GF-D8 (cell line): ENCODE measurements at regions not wholly inside any gene's neighbourhood (a gene's known extent, or its start where the extent isn't known, plus 50 kb on each side); places are given as distances from the start of the nearest gene placed in this dataset.

Experiments used
- DNase-seq: peaks from one replicate; lab custom pipeline; 2025; lab: John Stamatoyannopoulos, UW

DNA sequence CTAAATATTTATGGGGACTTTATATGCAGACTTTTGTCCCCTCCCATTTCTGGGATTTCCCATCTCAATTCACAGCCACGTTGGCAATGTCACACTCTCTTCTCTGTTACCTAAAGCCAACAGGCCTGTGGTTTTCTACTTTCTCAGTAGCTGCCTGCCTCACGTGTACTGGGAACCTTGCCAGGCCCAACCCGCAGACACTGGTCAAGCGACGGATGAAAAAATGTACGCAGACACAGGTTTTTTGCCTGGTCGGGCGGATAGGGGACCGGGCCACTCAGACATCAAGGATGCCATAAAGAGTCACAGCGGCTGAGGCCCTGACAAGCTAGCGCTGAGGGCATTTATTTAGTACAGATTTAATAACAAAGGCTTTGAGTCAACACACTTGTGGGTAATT is 204.4 kb upstream of the DPP6 start:
- DNase-seq, result no peak

DNA sequence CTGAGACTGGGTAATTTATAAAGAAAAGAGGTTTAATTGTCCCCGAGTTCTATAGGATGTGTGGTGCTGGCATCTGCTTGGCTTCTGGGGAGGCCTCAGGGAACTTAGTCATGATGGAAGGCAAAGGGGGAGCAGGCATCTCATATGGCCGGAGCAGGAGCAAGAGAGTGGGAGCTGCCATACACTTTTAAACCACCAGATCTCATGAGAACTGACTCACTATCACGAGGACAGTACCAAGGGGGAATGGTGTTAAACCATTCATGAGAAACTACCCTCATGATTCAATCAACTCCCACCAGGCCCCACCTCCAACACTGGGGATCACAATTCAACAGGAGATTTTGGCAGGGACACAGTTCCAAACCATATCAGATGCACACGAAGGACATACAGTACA is 199.9 kb upstream of the DPP6 start:
- DNase-seq, result no peak

DNA sequence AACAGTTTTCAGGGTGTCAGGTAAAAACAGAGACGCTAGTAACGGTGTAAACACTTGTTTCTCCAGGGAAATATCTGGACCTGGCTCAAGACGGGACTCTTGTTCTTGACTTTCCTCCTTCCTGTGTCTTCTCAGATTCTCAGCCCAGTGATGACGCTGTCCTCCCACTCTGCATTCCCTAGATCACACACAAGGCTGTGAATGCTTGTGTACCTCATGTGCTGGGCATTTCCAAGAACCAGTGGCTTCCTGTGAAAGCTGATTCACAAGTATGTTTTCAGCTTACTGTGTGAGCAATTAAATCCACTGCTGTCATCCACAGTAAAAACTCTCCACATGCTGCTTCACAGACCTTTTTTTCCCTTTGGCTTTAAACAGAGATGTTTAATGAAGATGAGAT is 193.8 kb upstream of the DPP6 start:
- no peak for DNase-seq

DNA sequence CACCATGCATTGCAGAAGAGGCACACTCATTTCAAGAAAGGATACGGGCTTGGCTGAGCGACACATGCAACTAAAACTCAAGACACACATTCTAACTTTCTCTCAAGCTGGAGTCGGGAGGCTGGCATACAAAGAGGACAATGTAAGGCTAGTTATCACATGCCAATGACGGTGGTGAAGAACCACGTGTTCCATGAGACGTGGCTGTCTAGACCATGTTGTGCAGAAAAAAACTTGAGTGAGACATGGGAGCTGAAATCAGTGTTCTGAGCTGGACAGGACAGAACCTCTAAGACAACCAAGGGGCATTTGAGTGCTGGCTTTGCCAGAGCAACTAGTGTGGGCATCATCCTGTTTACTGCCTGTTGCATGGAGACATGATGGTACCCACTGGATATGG is 193.0 kb upstream of the DPP6 start:
- no peak for DNase-seq

DNA sequence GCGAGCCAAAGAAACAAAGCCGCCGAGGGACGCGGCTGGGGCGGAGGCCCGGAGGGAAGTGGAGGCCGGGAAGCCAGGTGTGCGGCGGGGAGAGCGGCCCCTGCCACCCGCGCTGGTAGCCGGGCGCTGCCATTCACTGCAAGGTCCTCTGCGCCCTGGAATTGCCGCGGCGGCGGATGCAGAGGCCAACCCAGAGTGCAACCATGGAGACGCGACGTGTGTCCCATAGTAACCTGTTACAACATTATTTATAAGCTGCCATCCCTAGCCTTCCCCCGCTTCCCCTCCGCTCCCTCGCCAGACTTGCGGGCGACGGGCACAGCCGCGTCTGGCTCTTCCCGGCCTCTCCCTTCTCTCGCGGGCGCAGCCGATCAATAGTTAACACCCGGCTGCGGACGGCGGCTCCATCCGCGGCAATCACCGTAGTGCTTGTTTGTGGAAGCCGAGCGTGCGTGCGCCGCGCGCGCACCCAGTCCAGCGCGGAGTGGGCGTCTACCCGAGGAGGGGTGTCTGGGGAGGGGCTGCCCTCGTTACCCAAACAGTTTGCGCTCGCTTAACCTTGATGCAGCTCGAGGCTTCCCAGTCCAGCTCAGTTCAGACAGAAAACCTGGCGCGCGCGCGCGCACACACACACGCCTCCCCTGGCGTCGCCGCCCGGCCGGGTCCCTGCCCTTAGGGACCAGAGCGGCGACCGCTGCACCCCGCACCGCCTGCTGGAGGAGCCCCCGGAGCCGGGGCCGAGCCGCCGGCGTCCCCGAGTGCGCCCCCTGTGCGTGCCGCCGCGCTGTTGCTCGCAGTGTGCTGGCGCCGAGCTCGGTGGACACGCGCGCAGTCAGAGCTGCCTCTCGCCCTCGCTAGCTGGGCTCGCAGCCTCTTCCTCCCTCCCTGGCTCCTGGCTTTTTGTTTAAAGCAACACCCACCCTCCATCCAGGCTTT is 165.4 kb upstream of the DPP6 start:
- no peak for DNase-seq

DNA sequence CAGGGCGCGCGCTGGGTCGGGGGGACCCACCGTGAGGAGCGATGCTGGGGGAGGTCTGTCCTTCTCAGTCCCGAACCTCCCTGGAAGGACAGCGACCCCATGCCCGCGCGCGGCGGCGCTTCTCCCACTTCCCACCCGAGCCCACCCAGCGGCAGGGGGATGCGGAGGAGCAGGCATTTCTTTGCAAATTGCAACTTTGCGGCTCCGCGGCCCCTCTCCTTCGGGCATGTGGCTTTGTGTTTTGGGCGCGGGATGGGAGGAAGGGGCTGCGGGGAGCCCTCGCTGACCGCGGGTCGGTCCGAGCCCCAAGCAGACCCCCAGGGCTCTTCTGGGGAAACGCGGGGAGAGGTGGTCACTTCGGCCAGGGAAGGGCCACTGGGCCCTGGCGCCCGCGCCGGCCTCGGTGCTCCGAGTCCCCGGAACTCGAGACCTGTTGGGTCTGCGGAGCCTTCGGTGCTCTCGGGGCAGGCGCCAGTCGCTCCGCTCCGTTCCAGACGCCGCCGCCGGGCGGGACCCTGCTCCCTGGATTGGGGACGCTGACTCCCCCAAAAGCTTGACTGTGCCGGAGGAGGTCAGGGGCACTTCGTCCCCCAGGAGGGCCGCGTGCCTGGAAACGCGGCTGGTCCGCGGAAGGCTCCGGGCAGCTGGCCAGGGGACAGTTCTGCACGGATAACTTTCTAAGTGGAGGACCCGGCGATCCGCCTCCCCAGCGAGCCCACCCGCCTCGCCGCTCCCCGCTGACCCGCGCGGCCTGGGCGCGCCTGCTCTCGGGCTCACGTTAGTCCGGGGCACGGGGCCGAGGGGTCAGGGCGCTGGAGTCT is 164.2 kb upstream of the DPP6 start:
- DNase-seq, result no peak

DNA sequence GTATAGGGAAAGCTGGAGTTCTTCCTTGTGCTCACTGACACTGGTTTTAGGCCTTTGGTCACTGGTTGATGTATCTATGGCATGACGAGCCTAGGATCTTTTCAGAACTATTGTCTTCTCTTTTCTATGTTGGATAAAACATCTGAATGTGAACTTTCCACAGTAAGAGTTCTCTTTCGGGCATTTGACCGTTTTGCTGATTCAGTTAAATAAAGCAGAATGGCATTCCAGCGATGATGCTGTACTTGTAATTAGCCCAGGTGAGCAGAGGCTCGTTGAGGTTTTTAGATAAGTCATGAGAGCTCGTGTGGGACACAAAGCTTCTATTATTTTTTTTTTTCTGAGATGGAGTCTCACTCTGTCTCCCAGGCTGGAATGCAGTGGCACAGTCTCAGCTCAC is 160.2 kb upstream of the DPP6 start:
- DNase-seq, result no peak

DNA sequence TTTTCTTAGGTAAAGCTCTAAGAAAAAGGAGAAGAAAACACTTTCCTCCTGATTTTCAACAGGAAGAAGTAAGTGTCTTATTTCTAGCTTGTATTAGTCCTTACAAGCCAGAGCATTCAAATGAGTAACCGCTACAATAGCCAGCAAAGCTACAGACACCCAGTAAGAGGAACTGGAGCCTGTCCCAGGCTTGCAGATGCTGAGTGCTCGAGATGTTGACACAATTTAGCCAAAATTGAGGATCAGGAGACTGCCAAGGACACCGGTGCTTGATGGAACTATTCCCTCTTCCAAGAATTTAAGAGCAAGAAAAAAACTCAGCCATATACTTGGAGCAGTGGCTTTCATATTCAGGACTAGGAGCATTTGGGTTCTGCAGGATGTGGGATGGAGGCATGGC is 149.3 kb upstream of the DPP6 start:
- no peak for DNase-seq

DNA sequence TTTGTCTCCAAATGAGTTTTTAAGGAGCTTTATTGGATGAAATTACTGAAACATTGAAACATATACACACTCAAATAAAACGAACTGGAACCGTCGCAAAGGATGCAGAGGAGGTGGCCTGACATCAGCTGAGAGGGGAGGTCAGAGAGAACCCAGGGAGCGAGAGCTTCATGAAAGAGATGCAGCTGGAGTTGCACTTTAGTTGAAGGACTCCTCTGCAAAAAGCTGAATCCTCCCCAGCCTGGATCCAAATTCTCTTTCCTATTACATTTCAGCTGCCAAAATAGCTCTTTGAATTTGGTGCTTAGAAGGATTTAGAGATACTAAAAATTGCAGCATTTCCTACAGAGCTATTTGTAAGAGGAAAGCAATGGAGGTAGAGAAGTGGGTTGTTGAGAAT is 140.0 kb upstream of the DPP6 start:
- no peak for DNase-seq

DNA sequence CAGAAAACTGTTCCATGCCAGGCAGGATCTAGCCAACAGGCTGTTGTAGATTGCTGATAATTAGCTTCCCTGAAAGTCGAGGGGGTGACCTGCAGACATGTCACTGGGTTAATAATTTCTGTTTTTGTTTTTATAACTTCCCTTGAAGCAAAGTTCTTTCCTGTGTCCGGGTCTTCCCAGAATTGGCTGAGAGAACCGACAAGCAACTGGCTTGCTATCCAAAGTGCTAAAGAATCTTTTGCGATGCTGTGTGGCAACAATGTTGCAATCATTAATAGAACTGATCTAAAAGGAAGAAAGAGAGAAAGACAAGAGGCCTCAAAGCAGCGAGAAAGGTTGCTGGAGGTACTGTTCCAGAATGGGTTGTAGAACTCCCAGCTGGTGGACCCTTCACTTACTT is 132.1 kb upstream of the DPP6 start:
- DNase-seq, result no peak

DNA sequence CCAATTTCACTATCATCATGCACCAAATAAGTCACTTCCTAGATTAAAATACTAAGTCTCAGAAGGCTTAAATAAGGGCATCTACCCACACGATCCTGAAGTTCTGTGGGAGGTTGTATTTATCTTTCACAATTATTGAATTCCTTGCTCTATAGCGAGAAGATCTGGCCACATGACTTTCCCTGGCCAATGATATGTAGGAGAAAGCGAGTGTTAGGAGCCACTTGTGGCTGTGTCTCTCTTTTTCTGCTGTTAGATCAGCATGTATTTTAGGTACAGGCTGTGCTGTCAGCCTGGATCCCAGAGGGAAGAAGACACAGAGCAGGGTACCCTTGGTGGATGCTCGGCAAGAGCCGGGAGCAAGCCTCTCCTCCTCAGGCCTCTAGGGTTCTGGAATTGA is 131.3 kb upstream of the DPP6 start:
- no peak for DNase-seq

DNA sequence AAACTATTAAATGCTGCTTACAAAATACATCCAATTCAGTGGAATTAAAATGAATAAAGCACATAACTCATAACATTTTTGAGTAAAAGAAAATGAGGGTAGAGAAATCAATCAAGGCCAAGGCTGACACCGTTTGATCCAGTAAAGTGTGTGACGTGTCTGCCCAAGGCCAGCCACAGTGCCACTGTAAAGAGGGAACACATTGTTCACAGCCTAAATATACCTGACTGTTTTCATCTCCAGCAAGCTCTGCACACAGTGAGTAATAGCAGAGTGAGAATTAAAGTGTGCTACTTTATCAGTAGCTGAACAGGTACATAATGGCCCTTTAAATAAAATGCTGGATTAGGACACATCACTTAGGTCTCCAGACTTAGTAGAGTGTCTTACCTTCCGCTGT is 130.8 kb upstream of the DPP6 start:
- DNase-seq, result no peak

DNA sequence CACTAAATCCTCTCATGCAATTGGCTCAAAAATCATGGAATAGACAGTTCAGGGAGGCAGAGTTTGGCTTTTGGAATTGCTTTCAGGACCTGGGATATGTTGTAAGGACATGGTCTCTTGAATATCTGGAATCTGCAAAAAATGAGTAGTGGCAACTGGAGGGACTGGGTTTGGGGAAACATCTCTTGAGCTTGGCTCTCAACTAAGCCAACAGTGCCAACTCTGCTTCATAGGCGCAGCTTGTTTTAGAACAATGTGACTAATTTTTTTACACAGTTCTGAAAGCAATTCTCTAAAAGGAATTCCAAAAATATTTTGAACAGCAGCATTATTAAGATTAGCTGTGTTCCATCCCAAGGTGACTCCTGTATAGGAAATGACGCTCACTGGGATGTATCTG is 121.5 kb upstream of the DPP6 start:
- DNase-seq, result no peak

DNA sequence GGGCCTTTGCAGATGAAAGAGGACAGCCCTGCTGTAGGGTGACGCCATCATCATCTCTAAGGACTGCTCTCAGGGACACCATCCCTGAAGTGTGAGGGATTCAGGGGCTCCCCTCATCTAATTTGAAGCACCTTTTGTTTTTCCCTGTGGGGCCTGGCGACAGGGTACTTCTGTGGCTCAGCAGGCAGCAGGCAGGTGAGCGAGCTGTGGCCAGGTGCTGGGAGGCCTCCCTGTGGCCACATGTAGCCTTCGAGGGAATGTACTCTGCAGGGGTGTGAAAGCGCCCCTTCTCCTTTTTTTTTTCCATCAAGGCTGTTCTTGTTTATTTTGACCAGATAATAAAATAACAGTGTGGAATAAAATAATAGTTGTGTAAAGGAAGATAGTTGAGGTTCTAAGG is 118.2 kb upstream of the DPP6 start:
- no peak for DNase-seq

DNA sequence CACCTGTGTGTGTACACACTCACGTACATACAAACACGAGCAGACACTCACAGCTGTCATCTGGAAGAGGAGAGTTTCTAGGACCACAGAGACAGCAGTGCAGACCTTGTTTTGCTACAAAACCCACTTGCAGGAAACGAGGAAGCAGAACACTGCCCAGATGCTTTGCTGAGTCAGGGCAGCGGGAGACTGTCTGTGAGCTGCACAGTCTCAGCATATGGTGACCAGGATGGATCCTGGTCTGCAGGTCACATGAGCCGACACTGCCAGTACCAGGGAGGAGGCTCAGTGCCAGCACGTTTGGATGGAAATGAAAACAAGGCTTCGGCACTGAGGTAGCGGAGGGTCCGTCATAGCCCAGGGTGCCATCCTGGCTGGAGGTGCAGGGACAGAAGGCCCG is 117.6 kb upstream of the DPP6 start:
- DNase-seq, result no peak

DNA sequence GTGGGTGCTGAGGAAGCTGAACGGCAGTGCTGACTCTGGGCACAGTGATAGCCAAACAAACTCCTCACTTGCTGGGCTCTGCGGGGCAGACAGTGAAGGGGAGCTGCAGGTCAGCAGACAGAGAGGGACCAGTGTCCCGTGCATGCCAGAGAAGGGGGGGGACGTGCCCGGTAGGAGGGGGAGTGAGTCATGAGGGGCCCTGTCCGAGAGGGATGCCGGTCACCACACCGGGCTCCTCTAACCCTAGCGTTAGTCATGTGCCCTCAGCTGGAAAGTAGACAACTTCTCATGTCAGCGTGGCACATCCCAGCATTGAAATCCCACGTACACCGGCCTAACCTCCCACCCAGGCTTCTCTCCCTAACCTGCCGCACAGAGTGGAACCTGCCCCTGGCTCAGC is 117.1 kb upstream of the DPP6 start:
- DNase-seq, result no peak

DNA sequence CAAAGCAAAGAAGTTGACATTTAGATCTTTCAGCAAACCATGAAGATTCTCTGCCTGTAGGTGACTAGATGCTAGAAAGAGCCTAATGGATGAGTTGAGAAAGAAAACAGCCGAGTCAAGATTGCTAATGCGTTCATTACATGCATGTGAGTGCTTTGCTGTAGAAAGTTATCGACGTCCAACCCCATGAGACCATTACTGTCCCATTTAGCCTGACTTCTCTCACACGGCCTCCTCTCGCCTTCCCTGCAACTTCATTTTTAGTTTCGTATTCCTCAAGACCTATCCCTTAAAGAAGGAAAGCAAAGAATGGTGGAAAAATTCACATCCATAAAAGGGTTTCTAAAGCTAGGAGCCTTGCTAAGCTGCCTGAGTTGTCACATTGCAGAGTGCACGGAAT is 113.7 kb upstream of the DPP6 start:
- no peak for DNase-seq

DNA sequence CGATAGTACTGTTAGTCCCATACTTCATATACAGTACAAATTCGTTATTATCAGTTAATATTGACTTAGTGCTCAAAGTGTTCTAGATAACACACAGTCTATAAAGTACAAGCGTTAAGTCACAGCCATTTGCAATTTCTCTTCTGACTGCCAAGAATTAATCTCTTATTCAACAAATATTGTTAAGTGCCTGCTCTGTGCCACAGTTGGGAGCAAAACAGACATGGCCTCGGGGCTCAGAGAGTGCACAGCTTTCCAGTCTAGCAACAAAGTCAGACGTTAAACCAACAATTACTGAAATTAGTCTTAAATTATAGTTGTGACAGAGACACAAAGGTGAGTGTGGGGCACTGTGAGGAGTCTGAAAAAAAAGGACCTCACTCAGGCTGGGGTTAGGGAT is 113.0 kb upstream of the DPP6 start:
- DNase-seq, result no peak

DNA sequence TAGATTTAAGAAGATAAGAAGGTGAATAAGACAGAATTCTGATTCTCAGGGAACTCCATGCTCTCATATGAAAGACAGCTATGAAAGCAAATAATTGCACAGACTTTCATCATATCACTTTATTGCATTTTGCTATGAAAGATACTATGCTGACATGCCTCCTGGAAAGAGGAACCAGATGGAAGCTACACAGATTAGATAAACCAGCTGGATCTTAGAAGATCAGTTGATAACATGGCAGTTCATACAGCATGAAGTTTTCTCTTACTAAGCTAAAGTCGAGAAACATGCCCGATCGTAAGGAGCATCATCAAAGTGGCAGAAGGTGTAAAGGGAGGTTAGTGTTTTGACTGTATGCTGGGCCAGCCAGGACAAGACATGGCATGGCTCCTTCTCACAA is 112.5 kb upstream of the DPP6 start:
- DNase-seq, result no peak

DNA sequence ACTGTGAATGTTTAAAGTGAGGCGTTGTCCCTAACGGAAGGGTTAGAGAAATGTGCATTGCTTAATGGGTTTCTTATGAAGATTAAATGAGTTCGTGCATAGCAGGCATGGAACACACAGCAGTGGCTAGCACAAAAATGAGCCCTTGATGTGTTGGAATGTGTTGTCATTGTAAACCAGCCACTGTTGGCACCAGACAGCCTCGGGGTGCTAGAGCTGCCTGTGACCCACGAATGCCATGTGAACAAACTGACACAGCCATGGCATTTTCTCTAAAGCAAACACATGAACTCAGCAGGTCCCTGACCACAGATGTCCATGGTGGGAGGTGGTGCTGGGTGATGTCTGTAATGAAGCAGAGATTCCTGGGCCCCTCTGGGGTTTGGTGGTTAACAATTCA is 111.1 kb upstream of the DPP6 start:
- DNase-seq, result no peak

DNA sequence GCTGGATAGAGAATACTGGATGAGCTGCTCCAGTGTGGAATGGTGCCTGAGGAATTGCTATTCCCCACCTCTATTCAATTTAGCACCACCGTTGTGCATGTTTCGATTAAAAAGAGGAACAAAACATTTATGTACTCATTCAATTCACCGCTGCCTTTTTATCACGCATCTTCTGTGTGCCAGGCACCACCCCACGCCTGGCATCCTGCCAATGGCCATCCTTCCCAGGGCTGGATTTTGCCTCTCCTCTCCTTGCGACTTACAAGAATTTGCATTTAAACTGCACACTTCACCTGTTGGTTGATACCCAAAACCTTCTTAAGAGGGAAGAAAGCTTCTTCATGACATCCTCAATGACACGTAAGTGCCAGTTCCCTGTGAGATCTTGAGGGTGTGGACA is 110.2 kb upstream of the DPP6 start:
- DNase-seq, result no peak

DNA sequence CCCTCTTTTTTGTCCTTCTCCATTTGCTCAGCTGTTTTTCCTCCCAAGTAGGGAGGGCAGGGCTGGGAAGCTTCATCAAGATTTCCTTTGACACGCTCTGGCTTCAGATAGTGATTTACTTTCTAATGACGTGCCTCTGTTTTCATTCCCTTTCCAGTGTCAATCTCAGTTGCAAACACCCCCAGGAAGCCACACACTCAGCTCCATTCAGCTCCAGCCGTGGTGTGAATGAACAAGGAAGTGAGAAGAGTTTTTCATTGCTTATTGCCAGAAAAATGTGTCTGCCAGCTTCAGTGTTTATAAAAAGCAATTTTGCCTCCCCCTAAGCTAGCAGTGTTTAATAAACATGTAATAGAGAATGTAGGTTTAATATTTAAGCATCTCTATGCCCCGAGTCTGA is 108.7 kb upstream of the DPP6 start:
- no peak for DNase-seq

DNA sequence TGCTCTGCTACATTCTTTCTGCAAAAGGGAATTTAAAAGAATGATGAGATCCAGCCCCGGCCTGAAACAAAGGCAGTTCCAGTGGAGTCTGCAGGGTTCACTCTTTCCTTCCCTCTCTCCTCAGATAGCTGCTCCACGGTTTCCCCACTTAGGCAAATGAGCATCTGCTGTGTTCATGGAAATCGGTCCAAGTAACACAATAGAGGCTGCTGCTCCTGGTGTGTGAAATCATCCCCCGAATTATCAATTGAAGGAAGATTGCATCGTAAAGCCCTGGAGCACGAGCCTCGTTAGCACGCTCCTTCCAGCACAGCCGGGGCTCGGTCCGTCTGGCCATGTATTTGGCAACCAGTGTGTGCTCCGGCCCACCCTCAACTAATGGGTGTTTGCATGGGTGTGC is 108.3 kb upstream of the DPP6 start:
- DNase-seq, result no peak

DNA sequence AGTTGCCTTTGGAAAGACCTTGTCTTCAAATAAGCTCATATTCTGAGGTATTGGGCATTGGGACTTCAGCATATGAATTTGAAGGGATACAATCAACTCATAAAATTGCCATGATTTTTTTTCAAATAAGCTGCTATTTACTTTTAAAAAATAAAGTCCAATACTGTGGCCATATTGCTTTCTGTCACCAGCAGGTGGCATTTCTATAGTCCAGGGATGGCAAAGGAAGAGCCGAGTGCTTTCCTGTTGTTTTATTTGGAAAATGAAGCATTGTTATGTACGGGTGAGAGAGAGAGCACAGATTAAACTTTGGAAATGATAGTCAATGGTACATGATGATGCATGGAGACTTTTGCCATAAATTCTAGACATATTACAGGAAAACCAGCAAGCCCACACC is 104.1 kb upstream of the DPP6 start:
- DNase-seq, result no peak
